CD4-positive, alpha-beta T cell treated with Interleukin-17A for 1 hour (primary cell): ENCODE measurements at regions not wholly inside any gene's neighbourhood (a gene's known extent, or its start where the extent isn't known, plus 50 kb on each side); places are given as distances from the start of the nearest gene placed in this dataset.
"Not testable (repeated sequence)": the region's sequence is repeated elsewhere in the genome, so short reads cannot be mapped to it uniquely, and the experiment has no call there.

ENCODE experiments used
- DNase-seq: peaks from one replicate; pipeline ENCODE4 v3.0.0-alpha.2; 2020

GRCh38 chr16:52212841-52213240 is 334.1 kb downstream of the TOX3 start:
- no peak for DNase-seq

GRCh38 chr16:52209227-52209626 is 337.7 kb downstream of the TOX3 start:
- DNase-seq: no peak

- no peak for DNase-seq
These were observed 343.8 kb downstream of the TOX3 start for GRCh38 chr16:52203096-52203495.

DNA sequence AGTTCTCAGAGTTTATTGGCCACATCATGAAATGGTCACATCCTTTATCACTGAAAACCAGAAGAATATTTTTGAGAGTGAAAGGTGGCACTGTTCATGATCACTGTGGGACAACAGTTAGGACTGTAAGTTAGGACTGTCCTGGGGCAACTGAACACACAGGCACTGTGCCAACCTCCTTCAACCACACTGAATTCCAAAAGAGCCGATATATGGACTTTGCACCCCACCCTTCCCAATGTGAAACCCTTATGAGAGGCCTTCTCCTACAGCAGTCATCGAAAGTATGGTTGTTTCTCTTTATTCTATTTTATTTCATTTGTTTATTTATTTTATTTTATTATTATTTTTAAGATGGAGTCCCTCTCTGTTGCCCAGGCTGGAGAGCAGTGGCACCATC is 353.5 kb downstream of the TOX3 start:
- DNase-seq: no peak

DNA sequence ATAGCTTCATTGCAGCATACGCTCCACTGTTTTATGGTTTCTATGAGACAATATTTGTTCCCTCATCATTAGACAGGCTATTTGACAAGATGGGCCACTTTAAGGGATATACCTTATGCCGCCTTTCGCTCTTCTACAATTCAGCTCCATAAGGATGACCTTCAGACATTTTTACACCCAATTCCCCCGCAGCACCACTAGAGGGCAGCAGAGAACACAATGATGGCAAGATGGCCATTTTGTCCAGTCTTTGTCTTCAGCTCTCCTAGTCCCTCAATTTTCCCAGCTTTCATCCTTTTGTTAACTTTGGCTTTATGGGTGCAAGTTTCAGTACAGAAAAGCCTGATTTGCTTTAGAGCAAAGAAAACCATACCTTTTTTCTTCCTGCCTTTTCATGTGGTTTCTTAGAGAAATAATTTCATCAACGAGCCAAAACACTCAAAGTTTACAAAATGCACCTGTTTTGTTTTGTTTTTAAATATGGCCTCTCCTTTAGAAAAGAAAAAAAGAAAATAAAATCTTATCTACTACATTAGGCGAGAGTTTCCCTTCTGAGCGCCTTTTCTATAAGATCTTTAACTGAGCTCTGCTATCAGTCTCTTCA is 355.3 kb downstream of the TOX3 start:
- DNase-seq: peak; percentile 46

- no peak for DNase-seq
These were observed 362.6 kb downstream of the TOX3 start for GRCh38 chr16:52184336-52184735.

- DNase-seq: no peak
These were observed 364.1 kb downstream of the TOX3 start for GRCh38 chr16:52182840-52183239.

DNA sequence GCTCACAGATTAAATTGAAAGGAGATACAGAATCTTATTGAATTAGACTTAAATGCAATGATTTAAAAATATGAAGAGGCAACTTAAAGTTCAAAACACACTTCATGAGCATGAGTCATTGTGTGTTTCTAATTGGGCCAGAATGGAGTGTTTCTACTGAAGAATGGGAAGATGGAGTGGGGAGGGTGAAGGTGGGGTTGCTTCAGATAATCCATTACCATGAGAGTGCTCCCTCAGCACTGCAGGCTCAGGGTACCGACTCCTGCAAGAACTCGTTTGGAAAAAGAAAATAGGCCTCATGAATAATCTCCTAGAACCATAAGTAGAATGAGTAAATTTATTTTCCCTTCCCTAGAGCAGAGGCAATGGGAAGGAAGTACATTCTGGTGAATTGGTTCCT is 372.8 kb downstream of the TOX3 start:
- DNase-seq: no peak

DNA sequence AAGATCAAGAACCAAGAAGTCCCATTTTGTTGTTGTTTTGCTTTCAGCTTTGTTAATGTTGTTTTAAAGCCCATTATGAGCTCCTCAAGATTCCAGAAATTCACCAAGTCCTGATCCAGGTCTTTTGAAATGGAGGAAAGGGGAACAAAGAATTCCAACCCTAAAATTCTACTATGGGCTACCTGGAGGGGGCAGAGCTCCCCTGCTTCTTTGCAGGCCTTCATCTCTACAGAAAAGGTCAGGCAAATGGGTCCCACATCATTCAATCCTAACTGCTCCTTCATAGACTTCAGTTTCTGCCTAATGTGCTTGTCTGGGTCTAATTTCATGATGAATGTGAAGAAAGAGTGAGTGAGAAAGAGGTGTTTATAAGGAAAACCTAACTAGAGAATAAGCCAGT is 375.5 kb downstream of the TOX3 start:
- DNase-seq: no peak

DNA sequence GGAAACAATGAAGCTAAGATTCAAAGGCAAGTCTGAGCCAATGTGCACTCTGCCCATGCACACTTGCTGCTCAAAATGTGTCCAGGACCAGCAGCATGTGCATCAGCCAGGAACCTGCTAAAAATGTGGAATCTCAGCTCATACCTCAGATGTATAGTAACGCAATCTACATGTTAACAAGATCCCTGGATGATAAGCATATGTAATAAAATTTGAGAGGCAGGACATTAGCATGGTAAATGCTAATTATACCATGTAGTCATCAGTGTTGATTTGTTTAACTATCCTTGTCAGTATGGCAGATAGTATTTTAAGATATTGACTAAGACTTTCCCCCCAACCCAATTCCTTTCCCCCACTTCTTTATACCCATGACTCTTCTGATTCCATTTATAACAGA is 379.6 kb downstream of the TOX3 start:
- no peak for DNase-seq

GRCh38 chr16:52165961-52166360 is 381.0 kb downstream of the TOX3 start:
- DNase-seq: no peak

DNA sequence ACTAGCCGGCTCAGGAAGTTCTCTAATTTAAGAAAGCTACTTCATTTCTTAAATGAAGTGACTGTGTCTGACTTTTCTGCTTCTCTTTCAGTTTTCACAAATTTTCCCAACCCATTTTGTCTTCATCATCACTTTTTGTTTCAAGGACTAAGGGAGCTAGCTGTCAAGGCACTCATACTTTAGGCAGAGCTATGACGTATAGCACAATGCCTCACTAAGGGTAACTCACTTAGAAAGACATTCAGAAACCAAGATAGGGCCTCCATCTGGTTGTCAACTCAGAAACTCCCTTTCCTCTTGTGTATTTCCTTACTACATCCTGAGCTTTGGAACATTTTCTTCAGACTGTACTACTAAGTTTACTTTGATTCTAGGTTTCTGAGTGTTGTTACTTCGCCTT is 397.9 kb downstream of the TOX3 start:
- DNase-seq: no peak

- no peak for DNase-seq
These were observed 405.1 kb downstream of the TOX3 start for GRCh38 chr16:52141871-52142270.

DNA sequence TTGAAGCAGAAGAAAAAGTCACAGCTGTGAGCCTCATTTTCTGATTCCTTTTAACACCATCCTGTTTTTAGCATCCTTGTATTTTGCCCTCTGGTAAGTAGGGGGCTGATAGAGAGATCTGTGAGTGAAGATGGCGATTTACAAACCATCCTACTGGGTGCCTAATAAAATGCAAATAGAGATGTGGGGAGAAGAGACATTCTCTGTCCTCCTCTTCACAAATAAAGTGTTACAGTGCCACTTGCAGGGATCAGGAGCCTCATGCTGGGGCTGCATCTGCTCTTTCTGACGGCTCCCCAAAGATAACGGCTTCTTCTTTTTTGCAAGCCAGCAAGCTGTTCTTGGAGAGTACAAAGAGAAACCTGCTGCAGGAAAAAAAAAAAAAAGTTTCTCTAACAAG is 418.6 kb downstream of the TOX3 start:
- DNase-seq: no peak

GRCh38 chr16:52123842-52124241 is 423.1 kb downstream of the TOX3 start:
- no peak for DNase-seq

DNA sequence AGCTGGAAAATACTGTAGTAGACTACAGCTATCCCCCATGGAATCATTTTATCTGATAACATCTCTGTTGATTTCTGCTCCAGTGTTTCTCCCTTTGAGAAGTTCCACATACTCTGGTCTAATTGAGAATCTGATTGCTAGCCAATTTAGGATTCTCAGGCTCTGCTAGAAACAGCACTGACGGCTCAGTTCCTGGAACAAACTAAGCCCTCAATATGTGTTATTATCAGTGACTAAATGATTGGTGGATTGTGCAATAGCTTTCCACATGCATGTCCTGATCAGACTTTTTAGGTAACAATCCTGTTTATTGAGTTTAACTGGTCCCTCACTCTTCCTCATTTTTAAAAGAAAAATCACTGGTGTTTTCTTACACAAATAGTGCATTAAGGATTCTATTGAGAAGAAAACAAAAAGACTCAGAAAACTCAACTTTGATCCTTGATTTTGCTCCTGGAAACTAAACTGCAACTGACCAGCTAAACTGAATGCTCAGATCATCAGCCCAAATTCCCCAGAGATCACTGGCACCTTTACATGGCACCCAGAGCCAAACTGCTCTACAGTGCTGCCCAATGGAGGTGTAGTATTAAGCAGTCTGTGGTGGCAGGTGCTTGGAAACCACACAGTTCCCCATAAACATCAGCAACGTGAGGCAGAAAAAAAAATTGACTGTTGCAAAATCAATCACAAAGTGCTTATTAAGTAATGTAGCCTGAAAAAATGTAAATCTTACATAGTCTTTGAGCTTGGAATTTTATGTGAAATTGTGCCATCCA is 423.7 kb downstream of the TOX3 start:
- no peak for DNase-seq

DNA sequence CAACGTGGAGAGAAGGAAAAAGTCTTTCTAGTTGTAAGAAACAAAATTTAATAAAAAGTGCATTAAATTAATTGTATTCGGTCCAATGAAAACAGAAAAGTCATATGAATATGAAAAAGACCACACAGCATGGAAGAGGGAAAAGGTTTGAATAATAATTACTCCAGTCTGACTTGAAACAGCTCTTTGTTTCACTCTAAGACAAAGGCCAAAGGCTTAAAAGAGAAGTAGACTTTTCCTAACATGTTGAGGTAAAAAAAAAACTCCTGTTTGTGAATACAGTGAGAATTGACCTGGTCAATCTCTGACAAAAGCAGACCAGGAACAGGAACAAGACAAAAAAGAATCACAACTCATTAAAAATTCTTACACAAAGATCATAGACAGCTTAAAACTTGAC is 429.8 kb downstream of the TOX3 start:
- DNase-seq: no peak

DNA sequence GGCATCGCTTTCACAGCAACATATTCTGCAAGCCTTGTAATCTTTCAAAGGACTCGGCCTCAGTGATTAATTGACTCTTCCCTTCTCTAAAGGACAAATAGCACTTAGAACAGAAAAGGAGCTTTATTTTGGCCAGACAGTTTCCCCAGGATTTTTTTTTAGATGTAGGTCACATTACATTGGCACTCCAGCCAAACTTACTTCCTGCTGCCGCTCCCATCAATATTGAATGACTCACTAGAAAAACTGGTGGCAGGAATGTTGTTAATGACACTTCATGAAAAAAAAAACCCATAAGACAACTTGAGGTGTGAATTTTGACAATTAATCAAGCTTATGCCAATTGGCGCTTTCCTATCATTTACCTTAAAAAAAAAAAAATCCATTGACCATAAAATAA is 432.6 kb downstream of the TOX3 start:
- DNase-seq: no peak

DNA sequence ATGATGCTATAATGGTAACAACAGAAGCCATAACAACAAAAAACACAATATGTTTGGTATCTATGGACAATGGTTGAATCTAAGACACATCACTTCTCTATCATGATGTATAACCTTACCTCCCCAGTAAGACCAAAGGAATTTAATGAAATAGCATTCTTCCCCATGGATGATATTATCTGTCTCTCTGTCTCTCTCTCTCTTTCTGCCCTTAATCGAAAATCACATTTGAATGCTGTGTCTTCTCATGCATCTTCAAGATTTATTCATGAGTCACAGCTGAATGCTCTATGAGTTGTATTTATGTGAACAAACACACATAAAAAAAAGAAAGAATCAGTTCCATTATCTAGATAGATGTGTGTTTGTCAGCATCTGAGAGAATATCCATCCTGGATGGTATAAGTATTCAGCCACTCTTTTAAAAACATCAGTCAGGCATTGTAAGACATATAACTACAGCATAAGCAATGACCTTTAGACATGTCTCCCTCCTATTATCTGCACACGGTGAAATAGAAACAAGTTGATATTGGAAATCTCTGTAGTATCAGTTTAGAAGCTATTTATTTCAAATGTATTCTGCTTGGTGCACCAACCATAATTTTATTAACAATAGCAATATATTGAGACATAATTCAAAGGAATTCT is 433.3 kb downstream of the TOX3 start:
- DNase-seq: no peak

GRCh38 chr16:52104993-52105392 is 441.9 kb downstream of the TOX3 start:
- not testable (repeated sequence) for DNase-seq

- DNase-seq: no peak
These were observed 443.2 kb downstream of the TOX3 start for GRCh38 chr16:52103791-52104190.

GRCh38 chr16:52101246-52101645 is 445.7 kb downstream of the TOX3 start:
- DNase-seq: no peak

GRCh38 chr16:52099382-52099781 is 447.6 kb downstream of the TOX3 start:
- no peak for DNase-seq

GRCh38 chr16:52095471-52095870 is 451.5 kb downstream of the TOX3 start:
- DNase-seq: no peak
